Adrenal gland (tissue), 5 donors: ENCODE measurements at regions not wholly inside any gene's neighbourhood (a gene's known extent, or its start where the extent isn't known, plus 50 kb on each side); places are given as distances from the start of the nearest gene placed in this dataset.

Experiments used
- POLR2A ChIP-seq, 2 donors: fragments of 450-650 bp; IDR thresholded peaks; one replicate each; pipeline ENCODE4 v1.6.1; 2017; ENCODE audit warnings: antibody characterized with exemption in 2 of 2, mild to moderate bottlenecking in 2 of 2, moderate library complexity in 1 of 2
- TF ChIP-seq, protein P1 (sequence below), 6 experiments: fragments of 450-650 bp in 4 of 6; fragments of 200-600 bp in 2 of 6; sonication (generic) in 1 of 6; IDR thresholded peaks; 1 replicate in 5 of 6; 2 replicates in 1 of 6; pipeline versions ENCODE4 v1.5.1 to v1.8.0; 2016 to 2021; ENCODE audit warnings: antibody characterized with exemption in 6 of 6, mild to moderate bottlenecking in 2 of 6, moderate library complexity in 1 of 6
- donor health status: DM: no; HTN: no; CAD: no.

DNA sequence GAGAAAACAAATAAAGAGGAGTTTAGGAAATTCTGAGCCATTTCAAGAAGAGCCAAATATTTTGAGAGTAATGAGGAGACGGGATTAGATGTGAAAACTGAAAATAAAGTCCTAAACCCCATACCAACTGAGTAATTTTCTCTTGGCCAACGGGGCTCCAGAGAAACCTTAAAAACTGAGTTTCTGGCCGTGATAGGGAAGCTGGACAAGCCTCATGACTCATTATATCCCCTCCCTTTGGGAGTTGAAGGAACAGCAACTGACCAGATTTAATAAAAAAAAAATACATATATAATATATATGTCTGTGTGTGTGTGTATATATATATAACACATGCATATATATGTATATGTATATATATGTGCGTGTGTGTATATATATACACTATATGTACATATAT is 119.6 kb downstream of the PRDM9 start:
- TF ChIP-seq, protein P1, sequence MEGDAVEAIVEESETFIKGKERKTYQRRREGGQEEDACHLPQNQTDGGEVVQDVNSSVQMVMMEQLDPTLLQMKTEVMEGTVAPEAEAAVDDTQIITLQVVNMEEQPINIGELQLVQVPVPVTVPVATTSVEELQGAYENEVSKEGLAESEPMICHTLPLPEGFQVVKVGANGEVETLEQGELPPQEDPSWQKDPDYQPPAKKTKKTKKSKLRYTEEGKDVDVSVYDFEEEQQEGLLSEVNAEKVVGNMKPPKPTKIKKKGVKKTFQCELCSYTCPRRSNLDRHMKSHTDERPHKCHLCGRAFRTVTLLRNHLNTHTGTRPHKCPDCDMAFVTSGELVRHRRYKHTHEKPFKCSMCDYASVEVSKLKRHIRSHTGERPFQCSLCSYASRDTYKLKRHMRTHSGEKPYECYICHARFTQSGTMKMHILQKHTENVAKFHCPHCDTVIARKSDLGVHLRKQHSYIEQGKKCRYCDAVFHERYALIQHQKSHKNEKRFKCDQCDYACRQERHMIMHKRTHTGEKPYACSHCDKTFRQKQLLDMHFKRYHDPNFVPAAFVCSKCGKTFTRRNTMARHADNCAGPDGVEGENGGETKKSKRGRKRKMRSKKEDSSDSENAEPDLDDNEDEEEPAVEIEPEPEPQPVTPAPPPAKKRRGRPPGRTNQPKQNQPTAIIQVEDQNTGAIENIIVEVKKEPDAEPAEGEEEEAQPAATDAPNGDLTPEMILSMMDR (IDR thresholded peaks at IDR 0.05): no peak
- no peak for TF ChIP-seq POLR2A (IDR thresholded peaks at IDR 0.05)
